RWPE2 (cell line): ENCODE measurements at regions not wholly inside any gene's neighbourhood (a gene's known extent, or its start where the extent isn't known, plus 50 kb on each side); places are given as distances from the start of the nearest gene placed in this dataset.

Experiments
- ATAC-seq: fragments of 200-7000 bp; cut with Tn5 transposase; 3 replicates; pipeline ENCODE4 v1.9.1; 2021; ENCODE audit warnings: low read depth
- DNase-seq: peaks from one replicate; pipeline ENCODE4 v3.0.0-alpha.2; 2020; ENCODE audit warnings: low spot score
- H3K27ac ChIP-seq: fragments of 450-650 bp; 2 replicates; pipeline ENCODE4 v1.5.1; 2017; ENCODE audit warnings: mild to moderate bottlenecking; ENCODE audit not compliant: poor library complexity, severe bottlenecking
- H3K27me3 ChIP-seq: fragments of 250-450 bp; sonication (Bioruptor Pico); 2 replicates; pipeline ENCODE4 v1.5.1; 2021; ENCODE audit warnings: mild to moderate bottlenecking, moderate library complexity; ENCODE audit not compliant: insufficient read depth, poor library complexity, severe bottlenecking
- H3K36me3 ChIP-seq: fragments of 250-450 bp; sonication (Bioruptor Pico); 2 replicates; pipeline ENCODE4 v1.5.1; 2020; ENCODE audit warnings: low read depth, mild to moderate bottlenecking, moderate library complexity
- H3K4me1 ChIP-seq: fragments of 250-450 bp; sonication (Bioruptor Pico); 2 replicates; pipeline ENCODE4 v1.5.1; 2021; ENCODE audit warnings: mild to moderate bottlenecking, moderate library complexity; ENCODE audit not compliant: insufficient read depth, poor library complexity, severe bottlenecking
- H3K4me3 ChIP-seq: fragments of 250-450 bp; sonication (Bioruptor Pico); 2 replicates; pipeline ENCODE4 v1.5.1; 2021; ENCODE audit warnings: mild to moderate bottlenecking, moderate library complexity; ENCODE audit not compliant: severe bottlenecking
- H3K9me3 ChIP-seq: fragments of 250-450 bp; sonication (Bioruptor Pico); 2 replicates; pipeline ENCODE4 v1.5.1; 2021; ENCODE audit warnings: mild to moderate bottlenecking, moderate library complexity; ENCODE audit not compliant: severe bottlenecking
- TF ChIP-seq, protein P1 (sequence below): fragments of 450-650 bp; IDR thresholded peaks from one replicate; pipeline ENCODE4 v1.5.1; 2017; ENCODE audit warnings: mild to moderate bottlenecking, moderate library complexity; ENCODE audit not compliant: poor library complexity, severe bottlenecking

GRCh38 chr1:4528590-4528989 is 125.8 kb upstream of the AJAP1 start:
- no peak overlapping the region for H3K27ac ChIP-seq
- ATAC-seq (no peak), DNase-seq (no peak)
- no peaks in the 10 kb centered on the region for H3K4me1 ChIP-seq
- no peaks in the 10 kb centered on the region for H3K36me3 ChIP-seq
- no peaks in the 10 kb centered on the region for H3K9me3 ChIP-seq
- H3K27me3 ChIP-seq: peaks cover 18% of the 10 kb centered on the region
- TF ChIP-seq, protein P1, sequence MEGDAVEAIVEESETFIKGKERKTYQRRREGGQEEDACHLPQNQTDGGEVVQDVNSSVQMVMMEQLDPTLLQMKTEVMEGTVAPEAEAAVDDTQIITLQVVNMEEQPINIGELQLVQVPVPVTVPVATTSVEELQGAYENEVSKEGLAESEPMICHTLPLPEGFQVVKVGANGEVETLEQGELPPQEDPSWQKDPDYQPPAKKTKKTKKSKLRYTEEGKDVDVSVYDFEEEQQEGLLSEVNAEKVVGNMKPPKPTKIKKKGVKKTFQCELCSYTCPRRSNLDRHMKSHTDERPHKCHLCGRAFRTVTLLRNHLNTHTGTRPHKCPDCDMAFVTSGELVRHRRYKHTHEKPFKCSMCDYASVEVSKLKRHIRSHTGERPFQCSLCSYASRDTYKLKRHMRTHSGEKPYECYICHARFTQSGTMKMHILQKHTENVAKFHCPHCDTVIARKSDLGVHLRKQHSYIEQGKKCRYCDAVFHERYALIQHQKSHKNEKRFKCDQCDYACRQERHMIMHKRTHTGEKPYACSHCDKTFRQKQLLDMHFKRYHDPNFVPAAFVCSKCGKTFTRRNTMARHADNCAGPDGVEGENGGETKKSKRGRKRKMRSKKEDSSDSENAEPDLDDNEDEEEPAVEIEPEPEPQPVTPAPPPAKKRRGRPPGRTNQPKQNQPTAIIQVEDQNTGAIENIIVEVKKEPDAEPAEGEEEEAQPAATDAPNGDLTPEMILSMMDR: no peak
- H3K4me3 ChIP-seq: no peak overlapping the region

- no peak for DNase-seq
- no peak overlapping the region for H3K4me3 ChIP-seq
- no peaks in the 10 kb centered on the region for H3K9me3 ChIP-seq
- TF ChIP-seq, protein P1: no peak
- H3K27ac ChIP-seq: no peak overlapping the region
- H3K27me3 ChIP-seq: peaks cover 18% of the 10 kb centered on the region
- H3K4me1 ChIP-seq: no peaks in the 10 kb centered on the region
- ATAC-seq: no peak
- no peaks in the 10 kb centered on the region for H3K36me3 ChIP-seq
These were observed 124.8 kb upstream of the AJAP1 start for GRCh38 chr1:4529446-4530165.

- DNase-seq (no peak), ATAC-seq (no peak)
- Histone ChIP-seq H3K27ac (no peak overlapping the region), H3K36me3 (no peaks in the 10 kb centered on the region), H3K27me3 (peaks cover 16% of the 10 kb centered on the region), H3K9me3 (no peaks in the 10 kb centered on the region), H3K4me3 (no peak overlapping the region), H3K4me1 (no peaks in the 10 kb centered on the region)
- TF ChIP-seq, protein P1: no peak
These were observed 124.1 kb upstream of the AJAP1 start for GRCh38 chr1:4530166-4530785.

DNA sequence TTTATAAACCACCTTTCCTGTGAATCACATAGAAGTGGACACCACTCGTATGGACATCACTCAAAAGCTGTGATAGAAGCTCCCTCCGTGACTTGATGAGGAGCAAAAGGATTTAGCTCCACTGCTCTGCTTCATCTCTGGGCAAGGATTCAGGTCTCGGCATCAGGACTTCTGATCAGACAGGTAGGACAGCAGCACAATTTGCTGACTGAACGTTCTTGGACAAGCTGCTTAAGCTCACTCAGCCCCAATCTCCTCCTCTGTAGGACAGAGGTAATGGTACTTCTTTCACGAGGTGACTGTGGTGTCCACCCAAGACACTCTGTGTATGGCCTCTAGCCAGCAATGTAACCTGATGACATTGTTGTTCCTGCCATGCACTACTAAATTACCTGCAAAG is 122.6 kb upstream of the AJAP1 start:
- ATAC-seq: no peak
- no peaks in the 10 kb centered on the region for H3K4me1 ChIP-seq
- H3K9me3 ChIP-seq: no peaks in the 10 kb centered on the region
- TF ChIP-seq, protein P1: no peak
- peaks cover 13% of the 10 kb centered on the region for H3K27me3 ChIP-seq
- no peak overlapping the region for H3K27ac ChIP-seq
- DNase-seq: no peak
- no peaks in the 10 kb centered on the region for H3K36me3 ChIP-seq
- no peak overlapping the region for H3K4me3 ChIP-seq

DNA sequence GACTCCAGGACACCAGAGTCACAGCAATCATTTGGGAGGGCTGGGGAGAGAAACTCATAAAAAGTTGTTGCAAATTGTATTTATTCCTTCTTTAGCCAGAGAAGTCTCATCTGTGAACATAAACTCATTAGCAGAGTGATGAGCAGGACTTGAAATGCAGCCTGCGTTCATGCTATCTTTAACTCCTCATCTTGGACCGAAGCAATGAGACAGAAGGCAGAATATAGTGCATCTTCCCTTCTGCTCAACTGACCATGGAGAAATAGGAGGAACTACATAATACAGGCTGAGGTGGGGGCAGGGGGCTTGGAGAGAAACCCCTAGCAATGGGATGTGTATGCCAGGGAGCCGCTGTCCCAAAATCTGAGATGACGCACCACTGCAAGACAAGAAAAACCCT is 121.8 kb upstream of the AJAP1 start:
- no peaks in the 10 kb centered on the region for H3K9me3 ChIP-seq
- ATAC-seq: no peak
- H3K4me3 ChIP-seq: no peak overlapping the region
- TF ChIP-seq, protein P1: no peak
- H3K27ac ChIP-seq: no peak overlapping the region
- H3K27me3 ChIP-seq: peaks cover 8% of the 10 kb centered on the region
- no peak for DNase-seq
- no peaks in the 10 kb centered on the region for H3K36me3 ChIP-seq
- H3K4me1 ChIP-seq: no peaks in the 10 kb centered on the region
